HG03064 (cell line): ENCODE measurements at regions not wholly inside any gene's neighbourhood (a gene's known extent, or its start where the extent isn't known, plus 50 kb on each side); places are given as distances from the start of the nearest gene placed in this dataset.
"Not testable (repeated sequence)": the region's sequence is repeated elsewhere in the genome, so short reads cannot be mapped to it uniquely, and the experiment has no call there.

Source experiments
- ATAC-seq: cut with Tn5 transposase; IDR thresholded peaks from one replicate; pipeline ENCODE4 v1.9.1; 2021; ENCODE audit warnings: low read depth; ENCODE audit not compliant: unreplicated experiment

GRCh38 chr20:11158146-11158545 lies 484.3 kb upstream of the JAG1 start:
- ATAC-seq, result no peak

- no peak for ATAC-seq
Observed at GRCh38 chr20:11158589-11158988, 484.8 kb upstream of the JAG1 start.

DNA sequence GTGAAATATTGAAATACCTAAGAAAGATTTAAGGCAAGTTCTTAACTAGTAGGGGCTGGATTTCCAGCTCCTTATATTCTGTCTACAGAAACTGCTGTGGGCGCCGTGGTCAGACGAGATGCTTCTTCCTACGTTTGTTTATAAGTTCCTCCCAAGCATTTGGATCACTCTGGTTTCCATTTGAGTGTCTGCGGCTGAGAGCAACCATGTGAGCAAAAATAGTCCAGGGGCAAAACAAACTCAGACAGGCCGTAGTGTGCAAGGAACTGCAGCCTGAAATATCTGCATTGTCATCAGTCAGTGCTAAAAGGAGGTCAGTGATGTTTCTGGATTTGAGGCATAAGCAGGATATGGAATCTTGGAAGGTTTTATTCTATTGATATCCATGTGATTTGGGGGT lies 485.9 kb upstream of the JAG1 start:
- no peak for ATAC-seq

DNA sequence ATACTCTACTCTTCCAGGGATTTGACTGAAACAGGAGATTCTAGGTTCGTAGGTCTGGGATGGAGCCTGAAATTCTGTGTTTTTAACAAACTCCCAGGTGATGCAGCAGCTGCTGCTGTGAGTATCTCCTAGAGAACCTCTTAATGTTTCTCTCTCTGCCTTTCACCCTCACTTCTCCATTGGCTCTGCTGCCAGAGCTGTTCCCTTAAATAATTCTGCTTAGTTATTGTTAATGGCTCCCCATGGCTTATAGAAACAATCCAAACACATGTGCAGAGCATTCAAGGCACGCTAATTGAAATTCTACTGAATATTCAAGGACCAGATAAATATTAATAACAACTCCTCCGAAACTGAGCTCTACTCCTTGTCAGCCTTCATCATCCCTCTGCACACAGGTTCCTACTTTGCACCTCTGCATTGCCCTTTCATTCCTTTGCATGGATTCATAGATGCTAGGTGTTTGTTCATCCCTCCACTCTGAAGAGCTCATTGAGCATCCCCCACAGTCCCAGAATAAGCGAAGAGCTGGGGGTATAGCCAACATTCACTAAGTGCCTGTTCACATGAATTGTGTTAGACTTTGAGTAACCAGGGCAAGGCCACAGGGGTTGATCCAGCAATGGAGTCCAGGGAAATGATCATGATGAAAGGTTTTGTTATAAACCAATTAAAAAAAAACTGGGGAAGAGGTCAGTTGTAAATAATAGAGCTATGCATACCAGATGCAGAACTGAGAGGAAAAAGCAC lies 488.4 kb upstream of the JAG1 start:
- ATAC-seq, result no peak

- no peak for ATAC-seq
Observed at GRCh38 chr20:11165789-11166188, 492.0 kb upstream of the JAG1 start.

DNA sequence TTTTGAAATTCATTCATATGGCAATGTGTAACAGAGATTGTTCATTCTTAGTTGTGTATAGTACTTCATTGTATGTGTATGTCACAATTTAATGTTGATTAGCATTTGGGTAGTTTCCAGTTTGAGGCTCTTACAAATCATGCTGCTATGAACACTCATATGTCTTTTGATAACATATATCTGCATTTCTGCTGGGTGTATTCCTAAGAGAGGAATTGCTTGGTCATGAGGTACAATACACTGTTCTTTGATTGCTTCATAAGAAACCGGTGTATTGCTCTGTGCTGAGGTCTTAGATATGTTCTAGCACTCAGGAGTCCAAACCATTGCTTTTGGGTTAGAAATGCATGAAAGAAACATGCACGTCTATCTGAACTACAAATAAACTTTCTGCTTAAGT lies 492.9 kb upstream of the JAG1 start:
- no peak for ATAC-seq

- no peak for ATAC-seq
Observed at GRCh38 chr20:11168026-11168425, 494.2 kb upstream of the JAG1 start.

GRCh38 chr20:11170025-11170424 lies 496.2 kb upstream of the JAG1 start:
- no peak for ATAC-seq

DNA sequence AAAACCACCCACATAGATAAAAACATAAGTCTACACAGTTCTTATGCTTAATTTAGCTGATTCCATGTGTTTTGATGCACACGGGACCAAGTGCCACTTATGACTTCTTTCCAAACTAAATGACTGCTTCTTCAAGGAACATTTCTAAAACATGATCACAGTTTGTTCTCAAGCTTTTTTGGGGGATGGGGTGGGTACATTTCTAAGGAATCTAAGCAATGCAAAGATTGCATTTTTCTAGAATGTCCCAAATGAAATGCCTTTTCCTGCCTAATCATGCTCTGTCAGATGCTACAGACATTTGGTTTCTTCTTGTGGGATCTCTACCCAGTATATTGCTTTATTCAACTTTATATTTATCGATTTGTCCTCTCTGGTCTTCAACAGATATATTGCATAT lies 496.8 kb upstream of the JAG1 start:
- ATAC-seq, result no peak

GRCh38 chr20:11172881-11173280 lies 499.1 kb upstream of the JAG1 start:
- no peak for ATAC-seq

DNA sequence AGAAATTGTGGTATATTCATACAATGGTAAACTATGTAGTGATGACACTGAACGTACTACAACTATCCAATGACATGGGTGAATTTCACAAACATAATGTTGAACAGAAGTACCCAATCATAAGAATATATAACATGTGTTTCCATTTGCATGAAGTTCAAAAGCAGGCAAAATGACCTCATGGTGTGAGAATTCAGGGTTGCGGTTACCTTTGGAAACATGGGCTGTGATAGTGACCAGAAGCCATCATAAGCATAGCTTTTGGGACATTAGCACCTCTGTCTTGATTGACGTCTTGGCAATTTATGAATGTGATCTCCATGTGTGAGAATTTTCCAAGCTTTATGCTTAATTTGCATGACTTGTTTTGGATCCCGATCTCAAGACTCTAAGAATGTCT lies 500.1 kb upstream of the JAG1 start:
- ATAC-seq, result no peak

DNA sequence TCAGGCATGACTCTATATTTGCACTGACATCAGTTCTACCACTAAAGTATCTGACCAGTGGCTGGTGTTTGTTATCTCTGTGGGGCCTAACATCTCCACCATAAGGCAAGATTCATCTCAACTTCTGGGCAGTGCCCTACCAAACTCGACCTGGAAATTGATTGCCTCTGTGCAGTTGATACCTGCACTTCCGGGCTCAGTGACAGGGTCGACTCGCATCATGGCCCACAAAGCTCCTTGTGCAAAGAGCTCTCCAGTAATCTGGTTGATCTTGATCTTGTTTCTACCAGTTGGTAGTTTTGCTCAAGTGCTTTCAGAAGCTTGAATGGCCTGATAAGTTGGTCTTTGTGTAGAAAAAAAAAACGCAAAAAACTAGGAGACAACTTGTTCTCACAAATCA lies 501.1 kb upstream of the JAG1 start:
- no peak for ATAC-seq

DNA sequence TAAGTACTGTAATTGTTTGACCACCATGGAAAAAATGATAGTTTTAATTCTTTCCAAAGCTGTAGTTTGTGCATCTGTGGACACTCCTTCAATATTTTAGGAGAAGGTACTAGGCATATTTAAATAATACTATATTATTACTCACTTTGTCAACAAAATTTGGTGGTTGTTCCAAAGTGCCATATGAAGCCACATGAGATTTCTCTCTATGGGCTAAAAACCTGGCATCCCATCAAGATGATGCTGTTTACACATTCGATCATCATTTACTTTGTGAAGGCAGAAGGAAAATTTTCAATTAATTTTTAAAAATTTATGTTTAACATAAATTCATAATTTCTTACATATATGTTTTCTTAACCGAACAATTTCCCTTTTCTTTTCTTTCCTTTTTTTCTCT lies 502.6 kb upstream of the JAG1 start:
- no peak for ATAC-seq

GRCh38 chr20:11178946-11179654 lies 505.3 kb upstream of the JAG1 start:
- no peak for ATAC-seq

DNA sequence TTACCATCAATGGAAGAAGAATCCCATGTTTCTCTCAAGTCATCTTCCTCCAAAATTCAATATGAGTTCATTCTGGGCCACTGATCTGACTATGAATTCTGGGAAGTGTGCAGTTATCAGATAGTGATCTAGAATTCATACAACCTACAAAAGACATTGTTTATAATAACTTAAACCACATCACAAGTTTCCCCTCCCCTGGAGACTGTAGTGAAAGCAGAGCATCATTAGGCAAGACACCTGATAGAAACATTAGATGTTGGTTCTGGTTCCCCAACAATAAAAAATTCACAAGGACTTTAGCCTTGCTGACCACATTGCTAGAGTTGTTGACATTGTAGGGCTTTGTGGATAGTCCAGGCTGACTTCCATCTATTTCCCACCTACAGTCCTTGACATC lies 506.4 kb upstream of the JAG1 start:
- no peak for ATAC-seq

GRCh38 chr20:11181129-11181528 lies 507.3 kb upstream of the JAG1 start:
- not testable (repeated sequence) for ATAC-seq

DNA sequence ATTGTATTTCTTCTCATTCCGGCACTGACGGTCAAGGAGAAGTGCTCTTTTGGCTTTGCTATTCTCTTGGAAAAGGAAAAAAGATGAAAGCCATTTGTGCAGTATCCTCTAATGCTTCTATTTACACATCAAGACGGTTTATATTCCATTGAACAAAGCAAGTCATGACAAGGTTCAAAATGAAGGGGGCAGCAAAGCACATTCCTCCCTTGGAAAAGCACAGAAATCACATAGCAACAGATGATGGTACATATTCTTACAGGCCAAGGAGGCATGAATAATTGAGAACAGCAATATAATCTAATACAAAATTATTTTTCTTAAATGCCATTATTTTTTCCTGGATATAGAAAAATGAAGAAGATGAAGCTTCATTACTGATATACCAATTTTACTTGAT lies 508.2 kb upstream of the JAG1 start:
- no peak for ATAC-seq

- no peak for ATAC-seq
Observed at GRCh38 chr20:11182720-11183119, 508.9 kb upstream of the JAG1 start.

- ATAC-seq, result no peak
Observed at GRCh38 chr20:11186301-11187008, 512.7 kb upstream of the JAG1 start.

DNA sequence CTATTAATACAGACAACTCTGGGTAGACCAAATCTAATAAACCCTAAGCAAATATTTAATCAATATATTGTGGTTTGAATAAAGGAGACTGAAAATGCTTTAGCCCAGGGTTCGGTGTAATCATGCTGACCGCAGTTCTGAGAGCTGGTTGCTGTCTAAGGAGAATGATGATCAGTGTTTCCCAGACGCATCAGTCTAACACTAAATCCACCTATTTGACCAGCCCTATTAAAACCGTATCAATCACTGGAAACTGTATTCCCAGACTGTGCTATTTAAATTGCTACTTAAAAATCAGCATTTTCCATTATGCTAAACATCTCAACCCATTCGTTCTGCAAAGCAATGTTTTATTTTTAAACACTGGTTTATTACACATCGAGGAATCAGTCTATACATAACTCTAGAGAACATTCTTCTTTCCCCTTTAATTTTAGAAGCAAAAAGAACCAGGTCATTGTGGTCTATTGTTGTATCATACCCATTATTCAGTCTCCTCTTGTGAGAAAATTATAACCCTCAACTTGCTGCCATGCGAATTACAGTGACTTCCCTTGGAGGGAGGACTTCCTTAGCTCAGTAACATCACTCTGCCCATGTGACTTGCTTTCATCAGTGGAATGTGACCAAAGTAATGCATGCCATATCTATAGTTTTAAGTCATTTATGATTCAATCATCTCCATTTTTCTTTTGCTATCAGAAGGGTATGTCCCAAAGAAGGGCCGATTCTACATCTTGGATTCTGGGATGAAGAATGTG lies 515.2 kb upstream of the JAG1 start:
- no peak for ATAC-seq

GRCh38 chr20:11190741-11191140 lies 516.9 kb upstream of the JAG1 start:
- ATAC-seq, result no peak
